ENCODE measurements at regions not wholly inside any gene's neighbourhood (a gene's known extent, or its start where the extent isn't known, plus 50 kb on each side); places are given as distances from the start of the nearest gene placed in this dataset.

- POLR2A ChIA-PET (ENCODE audit: partially characterized antibody) = no interaction called here
- Histone ChIP-seq H4K8ac (ENCODE audit: extremely low read depth, insufficient read depth, low read length) (no peak overlapping the region), H2AK5ac (ENCODE audit: low read depth, low read length) (no peak overlapping the region), H2BK5ac (ENCODE audit: low read depth, low read length) (no peak overlapping the region), H2AFZ (ENCODE audit: low read length) (no peak overlapping the region), H3K9me3 (ENCODE audit: insufficient read depth in 2 of 2, low read depth in 1 of 2, low read length in 1 of 2) (no peaks in the 10 kb centered on the region), H2BK12ac (ENCODE audit: low read depth, low read length) (no peak overlapping the region), H3K18ac (ENCODE audit: extremely low read depth, low read length) (no peak overlapping the region), H3K23me2 (ENCODE audit: low read depth, low read length) (no peaks in the 10 kb centered on the region), H3K4ac (replicated peaks; ENCODE audit: insufficient read length, low read depth, low read length) (no peak overlapping the region), H3K4me2 (ENCODE audit: insufficient read depth in 1 of 2, low read depth in 2 of 2, low read length in 2 of 2) (no peak overlapping the region), H2BK15ac (ENCODE audit: low read length) (no peak overlapping the region), H3K27me3 (replicated peaks in 1 of 4; ENCODE audit: control insufficient read depth in 3 of 4, extremely low read depth in 1 of 4, insufficient read depth in 3 of 4, low read length in 3 of 4) (no peaks in the 10 kb centered on the region), H3K9ac (replicated peaks in 1 of 4; ENCODE audit: extremely low read depth in 1 of 4, low read depth in 3 of 4, low read length in 3 of 4) (no peak overlapping the region), H4K91ac (replicated peaks; ENCODE audit: insufficient read length, low read length) (no peak overlapping the region), H4K5ac (ENCODE audit: insufficient read length, low read depth, low read length) (no peak overlapping the region), H4K20me1 (replicated peaks in 1 of 2; ENCODE audit: control insufficient read depth in 1 of 2, insufficient read depth in 2 of 2, low read length in 2 of 2) (no peaks in the 10 kb centered on the region), H2BK120ac (replicated peaks; ENCODE audit: low read depth, low read length) (no peak overlapping the region), H3K79me2 (ENCODE audit: control insufficient read depth in 1 of 2, insufficient read depth in 2 of 2, low read length in 2 of 2) (no peaks in the 10 kb centered on the region), H3K23ac (ENCODE audit: insufficient read length) (no peak overlapping the region), H3K14ac (ENCODE audit: insufficient read length) (no peak overlapping the region), H3K4me1 (replicated peaks in 1 of 4; ENCODE audit: control insufficient read depth in 3 of 4, insufficient read depth in 4 of 4, low read length in 3 of 4) (no peaks in the 10 kb centered on the region), H3K36me3 (ENCODE audit: control insufficient read depth in 2 of 4, insufficient read depth in 4 of 4, low read length in 3 of 4) (no peaks in the 10 kb centered on the region), H3K4me3 (ENCODE audit: extremely low read depth in 1 of 4, insufficient read depth in 2 of 4, low read depth in 3 of 4, low read length in 4 of 4) (no peak overlapping the region), H3K79me1 (ENCODE audit: low read depth, low read length) (no peaks in the 10 kb centered on the region), H3K27ac (ENCODE audit: low read depth, low read length) (no peak overlapping the region), H2BK20ac (ENCODE audit: low read length) (no peak overlapping the region), H3K56ac (replicated peaks; ENCODE audit: insufficient read length, low read depth, low read length) (no peak overlapping the region)
- CTCF ChIA-PET (ENCODE audit: partially characterized antibody) = interaction anchor here (0.8 kb wide), 1 partner anchor 9 kb away, joined by 3 read pairs; no protein-coding TSS in a partner anchor
- FAIRE-seq (no peak), DNase-seq (ENCODE audit: low read depth in 1 of 2, low spot score in 2 of 2) (no peak)
- WGBS, 2 experiments (ENCODE audit: extremely low coverage in 1 of 2, insufficient coverage in 1 of 2, insufficient read length in 1 of 2, insufficient replicate concordance in 2 of 2, low coverage in 1 of 2, low lambda C conversion rate in 2 of 2, missing lambda C conversion rate in 1 of 2) = 92% methylated on average over 3 of the region's 3 CpGs; no CpG with 5 or more reads in 1 of the 2 experiments
- TF ChIP-seq SP1 (IDR thresholded peaks at IDR 0.05; ENCODE audit: low read depth, low read length) = no peak
- no peak for TF ChIP-seq TAF1 (IDR thresholded peaks at IDR 0.05; ENCODE audit: low read depth, low read length)
- TF ChIP-seq CBX8 (IDR thresholded peaks at IDR 0.05; ENCODE audit: borderline replicate concordance, low read depth, low read length) = no peak
- TF ChIP-seq SP4 (IDR thresholded peaks at IDR 0.05; ENCODE audit: low read length) = no peak
- TF ChIP-seq GTF2F1 (IDR thresholded peaks at IDR 0.05; ENCODE audit: borderline replicate concordance, low read depth, low read length) = no peak
- TF ChIP-seq POU5F1 (IDR thresholded peaks at IDR 0.05; ENCODE audit: low read depth, low read length) = no peak
- no peak for TF ChIP-seq HDAC2 (IDR thresholded peaks at IDR 0.05; ENCODE audit: borderline replicate concordance in 1 of 2, low read depth in 2 of 2, low read length in 2 of 2)
- TF ChIP-seq CHD1 (IDR thresholded peaks at IDR 0.05; ENCODE audit: low read depth, low read length) = no peak
- TF ChIP-seq MAFK (IDR thresholded peaks at IDR 0.05; ENCODE audit: low read depth, low read length) = no peak
- no peak for TF ChIP-seq JUN (IDR thresholded peaks at IDR 0.05; ENCODE audit: low read depth, low read length)
- TF ChIP-seq TAF7 (optimal IDR thresholded peaks at IDR 0.05; ENCODE audit: borderline replicate concordance, low read depth, low read length) = no peak
- TF ChIP-seq CREB1 (IDR thresholded peaks at IDR 0.05) = no peak
- no peak for TF ChIP-seq NANOG (IDR thresholded peaks at IDR 0.05; ENCODE audit: insufficient read depth, low read depth, low read length, poor library complexity, severe bottlenecking)
- no peak for TF ChIP-seq SRF (IDR thresholded peaks at IDR 0.05; ENCODE audit: low read depth, low read length)
- no peak for TF ChIP-seq TEAD4 (IDR thresholded peaks at IDR 0.05; ENCODE audit: low read depth, low read length)
- TF ChIP-seq GABPA (IDR thresholded peaks at IDR 0.05; ENCODE audit: borderline replicate concordance, insufficient read depth, low read length) = no peak
- TF ChIP-seq JUND (IDR thresholded peaks at IDR 0.05; ENCODE audit: low read length) = no peak
Observed at GRCh38 chr4:104643805-104644204, 149.1 kb upstream of the CXXC4 start.

Measured in H1 (cell line).